ENCODE measurements at regions not wholly inside any gene's neighbourhood (a gene's known extent, or its start where the extent isn't known, plus 50 kb on each side); places are given as distances from the start of the nearest gene placed in this dataset.
"Not testable (repeated sequence)": the region's sequence is repeated elsewhere in the genome, so short reads cannot be mapped to it uniquely, and the experiment has no call there.

DNA sequence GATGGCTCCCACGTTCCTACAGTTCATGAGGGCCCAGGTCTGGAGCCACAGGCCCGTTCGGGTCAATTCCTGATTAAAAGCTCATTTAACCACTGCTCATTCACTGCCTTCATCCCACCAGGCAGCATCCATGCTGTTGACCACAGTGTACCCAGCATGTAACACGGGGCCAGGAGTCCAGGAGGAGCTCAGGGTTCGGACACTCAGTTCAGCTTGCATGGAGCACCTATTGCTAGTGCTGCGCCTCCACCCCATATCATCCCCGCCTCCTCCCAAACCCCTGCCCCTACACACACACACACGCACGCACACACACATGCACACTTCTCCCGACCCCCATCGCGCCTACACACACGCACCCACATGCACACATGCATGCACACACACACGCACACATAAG is 72.9 kb upstream of the SNTG2 start:
- no peak for DNase-seq

DNA sequence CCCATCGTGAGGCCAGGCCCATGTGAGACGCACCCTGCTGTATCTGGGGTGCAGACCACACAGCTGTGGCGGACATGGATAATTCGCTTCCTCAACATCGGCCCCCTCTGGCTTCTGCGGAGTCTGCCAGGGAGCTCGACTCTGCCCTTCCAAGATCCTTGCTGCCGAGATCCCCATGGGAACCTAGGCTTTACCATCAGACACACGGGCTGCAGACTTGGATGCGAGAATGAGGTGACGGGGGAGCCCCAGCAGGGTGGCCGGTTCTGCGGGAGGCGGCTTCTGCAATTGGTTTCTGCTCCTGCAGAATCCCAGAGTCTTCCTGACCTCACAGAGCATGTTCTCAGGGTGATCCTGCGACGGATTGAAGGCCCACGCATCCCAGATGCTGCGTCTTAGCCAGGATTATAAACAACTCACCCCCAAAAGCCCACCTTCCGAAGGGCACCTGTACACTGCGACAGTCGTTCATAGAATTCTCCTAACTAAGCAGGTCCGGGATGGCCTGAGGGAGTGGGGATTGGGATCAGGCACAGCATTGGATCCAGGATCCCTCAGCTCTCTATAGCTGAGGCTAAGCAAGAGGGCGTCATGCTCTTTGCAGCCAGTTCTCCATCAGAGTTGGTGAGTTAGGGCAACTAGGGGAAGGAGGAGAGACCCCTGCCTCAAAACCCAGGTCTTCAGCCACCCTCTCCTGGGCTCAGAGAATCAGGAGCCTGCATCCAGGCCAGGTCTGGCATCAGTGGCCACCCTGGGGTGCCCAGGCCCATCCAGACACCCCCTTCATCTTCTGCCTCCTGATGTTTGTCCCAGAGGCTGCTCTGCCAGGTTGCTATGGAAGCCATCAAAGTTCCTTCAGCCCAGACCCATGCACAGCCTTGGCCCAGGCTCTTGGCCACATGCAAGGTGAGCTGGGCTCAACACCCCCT is 74.7 kb upstream of the SNTG2 start:
- no peak for DNase-seq

DNA sequence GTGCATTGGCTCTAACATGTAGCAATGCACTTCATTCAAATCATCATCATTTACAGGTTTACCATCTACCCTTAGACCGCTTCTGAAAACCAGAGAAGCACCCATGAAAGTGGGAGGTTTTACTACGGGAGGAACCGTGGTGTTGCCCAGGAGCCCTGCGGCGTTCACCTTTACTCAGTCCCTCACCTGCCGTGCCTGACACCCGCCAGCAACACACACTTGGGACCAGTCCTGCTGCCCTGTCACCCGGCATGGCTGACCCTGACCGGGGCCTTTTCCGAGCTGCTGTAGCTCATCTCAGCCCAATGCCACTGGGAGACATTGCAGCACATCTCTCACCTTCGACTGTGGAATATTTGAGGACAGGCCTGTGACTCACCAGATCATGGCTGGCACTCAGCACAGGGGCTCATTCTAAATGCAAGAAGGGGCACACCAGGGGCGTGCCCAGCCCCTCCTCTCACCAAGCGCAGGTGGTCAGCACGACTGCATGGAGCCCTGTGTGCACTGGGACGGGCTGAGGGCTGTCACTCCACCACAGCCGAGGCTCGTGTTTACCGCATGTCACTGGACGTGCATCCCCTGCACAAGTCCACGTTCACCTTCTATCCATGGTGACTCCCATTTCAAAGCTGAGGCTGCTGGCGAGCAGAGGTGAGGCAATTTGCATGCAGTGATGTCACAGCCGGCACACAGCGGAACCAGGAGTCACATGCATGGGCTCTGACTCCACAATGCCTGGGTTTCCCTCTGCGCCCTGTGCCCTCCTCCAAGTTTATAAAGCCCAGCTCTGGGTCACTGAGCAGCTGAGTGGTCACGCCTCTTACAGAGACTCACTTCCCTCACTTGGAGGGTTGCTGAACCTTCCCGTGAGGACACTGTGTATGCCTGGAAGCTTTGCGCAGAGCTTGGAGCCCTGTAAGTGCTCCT is 76.7 kb upstream of the SNTG2 start:
- no peak for DNase-seq

- DNase-seq, result no peak
Observed at GRCh38 chr2:873027-873426, 77.6 kb upstream of the SNTG2 start.

DNA sequence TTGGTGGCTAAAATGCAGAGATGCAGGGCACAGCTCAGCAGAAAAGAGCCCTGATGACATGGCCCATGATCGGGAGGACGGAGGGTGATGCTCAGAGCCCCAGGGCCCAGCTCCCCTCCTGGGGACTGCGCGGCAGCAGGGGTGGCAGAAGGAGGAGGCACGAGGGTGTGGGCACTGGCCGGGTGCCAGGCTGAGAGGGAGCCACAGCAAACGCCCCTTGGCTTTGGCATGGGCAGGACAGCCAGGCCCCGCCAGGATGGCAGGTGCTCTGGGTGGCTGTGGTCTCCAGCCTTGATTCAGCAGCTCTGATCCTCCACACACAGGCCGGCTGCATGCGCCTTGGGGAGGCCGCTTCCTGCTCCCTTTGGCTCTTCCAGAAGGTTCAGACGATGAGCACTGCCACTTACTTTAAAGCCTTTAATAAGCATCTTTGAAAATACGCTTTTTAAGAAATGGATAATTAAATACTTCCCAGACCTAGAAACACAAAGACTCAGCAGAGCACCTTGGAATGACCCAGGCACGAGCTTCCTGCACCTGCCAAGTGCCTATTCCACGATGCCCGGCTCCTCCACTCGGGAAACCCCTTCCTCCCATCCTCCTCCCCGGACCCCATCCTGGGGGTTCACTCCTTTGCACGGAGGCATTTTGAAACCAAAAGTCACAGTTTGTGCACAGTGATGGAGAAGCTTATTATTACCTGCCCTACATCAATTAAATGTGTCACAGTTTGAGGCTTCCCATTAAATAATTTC is 78.5 kb upstream of the SNTG2 start:
- DNase-seq, result no peak

- no peak for DNase-seq
Observed at GRCh38 chr2:871175-871727, 79.4 kb upstream of the SNTG2 start.

DNA sequence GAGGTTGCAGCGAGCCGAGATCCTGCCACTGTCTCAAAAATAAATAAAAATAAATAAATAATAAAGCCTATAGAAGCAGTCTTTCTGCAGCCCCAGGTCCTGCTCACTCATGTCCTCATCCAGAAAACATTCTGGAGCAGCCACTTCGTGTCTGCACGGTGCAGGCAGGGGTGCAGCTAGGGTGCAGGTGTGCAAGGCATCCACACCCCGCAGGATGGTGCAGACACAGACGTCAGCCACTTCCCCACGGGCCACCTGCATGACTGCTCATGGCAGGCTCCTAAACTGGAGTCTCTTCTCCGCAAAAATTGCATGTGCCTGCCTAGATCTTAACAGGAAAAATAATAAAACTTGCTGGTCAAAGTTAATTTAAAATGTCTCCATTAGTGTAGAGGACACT is 80.2 kb upstream of the SNTG2 start:
- DNase-seq, result no peak

- DNase-seq, result no peak
Observed at GRCh38 chr2:869894-870293, 80.8 kb upstream of the SNTG2 start.

GRCh38 chr2:869357-869871 is 81.2 kb upstream of the SNTG2 start:
- DNase-seq, result no peak

GRCh38 chr2:868857-869256 is 81.8 kb upstream of the SNTG2 start:
- DNase-seq, result not testable (repeated sequence)

GRCh38 chr2:867296-867695 is 83.4 kb upstream of the SNTG2 start:
- DNase-seq, result no peak

GRCh38 chr2:866887-867286 is 83.8 kb upstream of the SNTG2 start:
- DNase-seq, result no peak

- DNase-seq, result no peak
Observed at GRCh38 chr2:866009-866680, 84.5 kb upstream of the SNTG2 start.

DNA sequence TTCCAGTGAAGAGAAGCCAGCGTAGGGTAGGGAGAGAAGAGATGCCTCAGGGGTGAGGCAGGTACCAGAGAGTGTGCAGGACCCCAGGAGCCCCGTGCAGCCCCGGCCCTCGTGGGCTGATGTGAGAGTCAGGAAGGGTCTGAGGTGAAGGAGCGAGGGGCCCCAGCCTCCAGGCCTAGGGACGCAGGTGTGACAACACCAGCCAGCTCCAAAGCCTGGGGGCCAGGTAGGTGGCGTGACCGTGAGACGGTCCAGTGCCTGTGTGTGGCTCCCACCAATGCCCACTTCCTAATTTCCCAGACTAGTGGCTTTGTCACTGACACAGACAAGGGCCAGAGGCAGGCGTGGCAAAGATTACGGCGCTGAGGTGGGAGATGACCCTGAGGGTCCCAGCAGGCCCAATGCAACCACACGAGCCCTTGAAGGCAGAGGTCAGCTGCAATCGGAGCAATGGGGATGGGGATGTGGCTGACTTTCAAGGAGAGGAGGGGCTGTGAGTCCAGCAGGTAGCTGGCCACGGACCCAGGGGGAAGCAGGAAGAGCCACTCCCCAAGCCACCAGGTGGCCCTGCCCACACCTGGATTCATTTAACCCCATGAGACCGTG is 86.0 kb upstream of the SNTG2 start:
- DNase-seq, result no peak

GRCh38 chr2:863732-864450 is 86.8 kb upstream of the SNTG2 start:
- DNase-seq, result no peak

DNA sequence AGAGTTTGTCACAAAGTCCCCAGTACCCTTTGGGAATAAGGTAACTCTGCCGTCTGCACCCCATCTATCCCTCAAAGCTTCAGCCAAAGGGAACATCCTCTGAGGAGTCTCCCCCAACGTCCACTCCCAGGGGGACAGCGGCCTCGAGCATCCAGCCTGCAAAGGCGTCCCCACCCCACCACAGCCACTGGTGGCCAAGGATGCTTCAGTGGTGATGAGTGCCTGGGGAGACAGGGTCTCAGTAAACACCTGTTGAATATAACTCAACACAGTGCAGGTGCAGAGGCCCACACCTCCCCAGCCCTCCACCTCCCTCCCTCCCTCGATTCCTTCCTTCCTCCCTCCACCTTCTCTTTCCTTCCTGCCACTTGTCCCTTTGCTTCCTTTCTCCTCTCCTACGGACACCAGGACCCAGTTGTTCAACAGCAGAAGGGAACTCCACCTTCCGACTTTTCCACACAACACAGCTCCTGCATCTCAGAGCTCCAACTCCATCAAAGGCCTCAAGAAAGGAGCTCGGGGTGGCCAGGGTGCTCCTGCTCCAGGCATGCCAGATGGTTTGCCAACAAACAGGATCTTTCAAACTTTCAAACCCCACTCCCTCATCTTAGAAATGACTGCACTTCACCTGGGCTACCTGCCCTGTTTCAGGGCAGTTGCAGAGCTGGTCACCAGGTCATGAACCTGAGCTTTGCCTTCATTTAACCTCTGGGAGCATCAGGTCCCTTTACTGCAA is 87.8 kb upstream of the SNTG2 start:
- no peak for DNase-seq

GRCh38 chr2:862355-862687 is 88.3 kb upstream of the SNTG2 start:
- no peak for DNase-seq

DNA sequence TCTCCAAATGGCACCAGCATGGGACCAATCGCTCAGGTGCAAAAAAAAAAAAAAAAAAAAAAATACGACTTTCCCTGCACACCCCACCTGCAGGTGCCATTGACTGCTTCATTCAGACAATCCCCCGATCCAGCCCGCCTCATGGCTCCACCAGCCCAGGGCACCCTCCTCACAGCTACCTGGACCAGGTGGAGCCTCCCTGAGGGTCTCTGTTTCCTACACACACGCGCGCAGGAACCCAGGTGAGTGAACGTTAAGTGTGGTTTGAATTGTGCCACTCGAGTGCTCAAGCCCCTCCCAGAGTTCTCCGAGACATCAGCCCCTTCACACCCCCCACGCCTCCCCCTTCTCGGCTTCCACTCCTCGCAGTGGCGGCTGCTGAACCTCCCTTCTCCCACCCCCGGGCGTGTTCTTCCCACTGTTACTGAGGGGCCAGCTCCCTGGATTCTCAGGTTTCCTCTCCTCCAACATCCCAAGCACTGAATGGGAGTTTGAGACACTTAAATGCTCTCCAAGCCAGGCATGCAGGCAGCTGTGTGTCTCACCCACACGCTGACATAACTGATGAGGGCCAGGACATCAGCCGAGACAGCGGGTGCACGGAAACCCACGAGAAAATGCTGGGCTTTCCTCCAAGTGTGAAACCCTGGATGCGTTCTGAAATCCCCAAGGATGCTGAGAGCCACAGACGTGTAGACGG is 88.8 kb upstream of the SNTG2 start:
- DNase-seq, result no peak

DNA sequence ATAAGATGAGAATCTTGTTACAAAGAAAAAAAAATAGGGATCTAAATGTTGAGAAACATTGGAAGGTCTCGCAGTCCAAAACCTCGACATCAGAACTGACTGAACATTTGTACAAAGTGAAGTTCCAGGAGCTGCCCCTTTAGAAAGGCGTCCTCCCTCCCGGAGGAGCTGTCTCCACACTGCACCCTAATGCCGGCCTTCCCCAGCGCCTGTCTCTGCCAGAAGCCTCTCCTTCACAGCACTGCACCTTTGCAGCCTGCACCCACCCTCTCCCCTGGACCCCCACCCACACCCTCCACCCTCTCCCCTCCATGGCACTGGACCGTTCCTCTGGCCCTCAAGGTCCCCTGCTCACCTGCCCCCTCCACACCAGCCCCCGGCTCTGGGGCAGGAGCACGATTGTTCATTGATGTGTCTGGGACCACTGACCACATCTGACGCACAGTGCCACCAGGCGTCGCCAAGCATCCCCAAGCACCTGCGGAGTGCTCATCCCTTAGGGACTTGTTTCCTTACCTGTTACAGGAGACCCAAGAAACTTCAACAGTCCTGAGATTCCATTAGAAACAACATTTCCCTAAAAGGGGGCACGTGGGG is 90.3 kb upstream of the SNTG2 start:
- no peak for DNase-seq

All from activated CD4-positive, alpha-beta T cell treated with anti-CD3 and anti-CD28 coated beads, Interleukin-10, Interleukin-2, amounts not matched to agents 100 ng/mL and 50 ng/mL, durations not matched to agents 16 hours and 8 hours (primary cell).